Psoas muscle (tissue), 7 donors: ENCODE measurements at regions not wholly inside any gene's neighbourhood (a gene's known extent, or its start where the extent isn't known, plus 50 kb on each side); places are given as distances from the start of the nearest gene placed in this dataset.

Source experiments
- ATAC-seq, 4 donors: fragments of 200-7000 bp; cut with Tn5 transposase; one replicate each; pipeline ENCODE4 v1.9.1; 2020; ENCODE audit warnings: moderate library complexity in 3 of 4, mild to moderate bottlenecking in 2 of 4
- DNase-seq, 2 donors: peaks; one replicate each; pipeline ENCODE4 v3.0.0-alpha.2; 2020
- H3K27ac ChIP-seq: fragments of 200-600 bp; one replicate; pipeline ENCODE4 v1.8.0; 2022
- H3K27me3 ChIP-seq, 3 donors: fragments of 200-600 bp in 1 of 3; one replicate each; pipeline versions ENCODE4 v1.6.1 to v1.8.0; 2013 to 2022; ENCODE audit warnings: low read length in 2 of 3, mild to moderate bottlenecking in 2 of 3, moderate library complexity in 1 of 3; ENCODE audit not compliant: insufficient read depth in 3 of 3
- H3K36me3 ChIP-seq, 2 donors: fragments of 200-600 bp in 1 of 2; one replicate each; pipeline versions ENCODE4 v1.6.1 to v1.8.0; 2013 to 2022; ENCODE audit warnings: low read depth in 1 of 2, mild to moderate bottlenecking in 1 of 2, moderate library complexity in 1 of 2; ENCODE audit not compliant: insufficient read depth in 1 of 2
- H3K4me1 ChIP-seq: fragments of 200-600 bp; one replicate; pipeline ENCODE4 v1.8.0; 2022
- H3K4me3 ChIP-seq: fragments of 200-600 bp; one replicate; pipeline ENCODE4 v1.8.0; 2022; ENCODE audit warnings: mild to moderate bottlenecking
- H3K9me3 ChIP-seq: fragments of 200-600 bp; one replicate; pipeline ENCODE4 v1.8.0; 2022
- CTCF ChIP-seq: fragments of 200-600 bp; IDR thresholded peaks from one replicate; pipeline ENCODE4 v1.8.0; 2022; ENCODE audit warnings: antibody characterized with exemption
- WGBS, 3 donors: extraction: QIAGEN DNeasy Blood & Tissue Kit; methylation state at CpG; one replicate each; pipeline versions ENCODE4 v1.1.6 to v1.1.7; 2013; 5-methylcytosine and 5-hydroxymethylcytosine counted together
- intact Hi-C, 2 donors: fragments of 100-400 bp; cut with DNase I; formaldehyde crosslinking; loops; one replicate each; pipeline versions ENCODE4 v1.11.0 to v1.14.2; 2022
- donor health status: healthy with polysubstance abuse.
- donor health status: DM: no; HTN: no; CAD: no; lungs with moderate emphysema.
- donor health status: Bipolar disorder and iron deficiency.
- donor health status: healthy.
- donor health status: DM: yes; HTN: yes; CAD: no.
- donor health status: DM: no; HTN: no; CAD: no.
- donor health status: DM: yes; HTN: yes; CAD: no.

DNA sequence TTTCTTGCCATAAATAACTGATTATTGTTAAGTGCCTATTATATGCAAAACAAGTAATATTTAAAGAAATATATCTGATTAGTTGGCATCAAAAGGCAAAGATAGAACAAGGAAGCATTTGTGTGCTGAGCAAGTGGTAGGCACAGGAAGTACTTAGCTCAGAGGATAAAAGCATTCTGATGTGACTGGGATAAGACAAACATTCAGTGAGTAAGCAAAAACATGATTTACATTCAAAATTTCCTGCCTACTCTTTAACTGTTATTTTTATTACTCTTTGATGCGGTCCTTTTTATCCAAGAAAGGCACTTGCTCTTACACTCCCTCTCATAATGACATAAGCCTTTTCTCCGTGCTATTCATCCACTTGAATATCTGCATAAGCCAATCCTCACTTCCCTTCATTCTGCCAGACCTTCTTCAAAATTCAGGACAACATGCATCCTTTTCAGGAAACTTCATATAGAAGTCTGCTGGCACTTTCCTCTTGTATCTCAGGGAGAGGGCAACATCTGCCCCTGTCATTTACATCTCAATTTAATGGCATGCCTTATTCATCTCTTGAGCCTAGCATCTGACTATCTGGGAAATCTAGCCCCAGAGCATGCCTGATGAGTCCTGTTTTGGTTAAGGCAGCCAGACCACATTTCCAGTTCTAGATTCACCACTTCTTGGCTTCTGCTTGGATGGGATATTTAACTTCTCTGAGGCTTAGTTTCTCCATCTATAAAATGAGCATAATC, 478.2 kb upstream of the ROBO2 start:
- no peak for ATAC-seq
- no peaks in the 10 kb centered on the region for H3K9me3 ChIP-seq
- H3K27me3 ChIP-seq: no peaks in the 10 kb centered on the region
- 29 to 42% (median 38%) methylated on average over 2 of the region's 2 CpGs for WGBS, 3 donors
- no peak for DNase-seq
- H3K36me3 ChIP-seq: no peaks in the 10 kb centered on the region
- no peak for TF ChIP-seq CTCF
- no peak overlapping the region for H3K4me3 ChIP-seq
- H3K4me1 ChIP-seq: no peaks in the 10 kb centered on the region
- no peak overlapping the region for H3K27ac ChIP-seq
- intact Hi-C loops: no loop called here

DNA sequence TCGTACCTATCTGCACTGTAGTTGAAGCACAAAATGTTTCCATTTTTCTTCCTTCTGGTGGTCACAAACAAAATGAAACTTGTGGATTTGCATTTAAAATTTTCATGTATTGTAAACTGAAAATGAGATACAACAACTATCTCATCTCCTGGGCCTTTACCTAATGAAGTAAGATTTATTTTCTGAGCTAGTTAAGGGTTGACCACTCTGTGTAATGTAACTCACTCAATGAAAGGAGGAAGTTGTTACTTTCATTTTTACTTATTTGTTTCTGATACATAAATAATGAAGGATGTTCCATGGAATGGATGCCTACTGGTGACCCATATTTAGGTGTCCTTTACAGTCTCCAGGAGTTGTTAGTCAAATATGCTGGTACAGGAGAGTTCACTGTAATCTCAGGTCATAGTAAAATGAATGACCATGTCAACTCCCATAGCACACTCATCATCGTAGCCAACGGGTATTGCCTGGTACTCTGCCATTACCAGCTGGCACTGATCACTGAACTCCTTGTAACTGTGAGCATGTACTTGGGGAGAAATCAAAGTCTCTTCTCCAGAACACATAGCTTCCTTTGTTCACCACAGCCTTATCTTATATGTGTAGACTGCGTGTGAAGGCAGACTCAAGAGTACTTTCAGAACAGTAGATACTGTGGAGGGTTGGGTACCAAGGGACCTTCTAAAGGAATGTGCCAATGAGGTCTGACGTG, 474.2 kb upstream of the ROBO2 start:
- H3K36me3 ChIP-seq: no peaks in the 10 kb centered on the region
- ATAC-seq (no peak), DNase-seq (no peak)
- no peak overlapping the region for H3K27ac ChIP-seq
- no peaks in the 10 kb centered on the region for H3K27me3 ChIP-seq
- no peaks in the 10 kb centered on the region for H3K4me1 ChIP-seq
- intact Hi-C loops: no loop called here
- no peaks in the 10 kb centered on the region for H3K9me3 ChIP-seq
- WGBS, 3 donors: 63 to 67% (median 65%) methylated on average over 5 of the region's 5 CpGs
- TF ChIP-seq CTCF: no peak
- H3K4me3 ChIP-seq: no peak overlapping the region

GRCh38 chr3:76566211-76566534, 473.7 kb upstream of the ROBO2 start:
- Histone ChIP-seq H3K36me3 (no peaks in the 10 kb centered on the region), H3K27me3 (no peaks in the 10 kb centered on the region), H3K4me1 (no peaks in the 10 kb centered on the region), H3K4me3 (no peak overlapping the region), H3K9me3 (no peaks in the 10 kb centered on the region), H3K27ac (no peak overlapping the region)
- ATAC-seq: no peak
- 66 to 77% (median 69%) methylated on average over 2 of the region's 2 CpGs for WGBS, 3 donors
- TF ChIP-seq CTCF: no peak
- DNase-seq: no peak
- intact Hi-C loops: no loop called here

DNA sequence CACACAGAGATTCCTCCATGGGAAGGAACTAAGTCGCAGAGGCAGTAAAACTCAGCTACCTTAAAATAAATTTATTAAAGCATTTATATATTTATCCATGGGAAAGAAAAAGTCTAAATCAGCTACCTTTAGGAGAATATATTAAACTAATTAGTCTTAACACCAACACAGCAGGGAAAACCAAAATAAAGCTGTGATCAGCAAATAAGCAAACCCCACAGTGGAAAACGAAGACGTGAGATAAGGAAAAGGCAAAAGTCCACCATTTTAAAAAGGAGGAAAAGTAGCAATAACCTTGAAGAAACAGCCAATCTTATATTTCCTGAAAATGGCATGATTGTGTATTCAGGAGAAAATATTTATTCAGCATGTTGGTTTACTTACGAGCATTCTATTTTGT, 473.0 kb upstream of the ROBO2 start:
- no peaks in the 10 kb centered on the region for H3K27me3 ChIP-seq
- 93 to 96% (median 95%) methylated on average over 4 of the region's 4 CpGs for WGBS, 3 donors

More for the DNA sequence above, 473.0 kb upstream of the ROBO2 start:
- ATAC-seq (no peak), DNase-seq (no peak)
- Histone ChIP-seq H3K4me1 (no peaks in the 10 kb centered on the region), H3K4me3 (no peak overlapping the region), H3K27ac (no peak overlapping the region), H3K36me3 (no peaks in the 10 kb centered on the region), H3K9me3 (no peaks in the 10 kb centered on the region)
- no peak for TF ChIP-seq CTCF
- intact Hi-C loops: no loop called here
